ENCODE measurements at regions not wholly inside any gene's neighbourhood (a gene's known extent, or its start where the extent isn't known, plus 50 kb on each side); places are given as distances from the start of the nearest gene placed in this dataset.

- TF ChIP-seq CTCF (conservative IDR thresholded peaks at IDR 0.05; ENCODE audit: low read length) (no peak), EZH2phosphoT487 (IDR thresholded peaks at IDR 0.05; ENCODE audit: borderline replicate concordance) (no peak)
These were observed 348.6 kb upstream of the CCDC54 start for GRCh38 chr3:107028626-107029025.
